Activated CD4-positive, alpha-beta T cell treated with anti-CD3 and anti-CD28 coated beads, Interleukin-2, Interleukin-4, amounts not matched to agents 100 ng/mL and 50 ng/mL, durations not matched to agents 16 hours and 8 hours (primary cell): ENCODE measurements at regions not wholly inside any gene's neighbourhood (a gene's known extent, or its start where the extent isn't known, plus 50 kb on each side); places are given as distances from the start of the nearest gene placed in this dataset.
"Not testable (repeated sequence)": the region's sequence is repeated elsewhere in the genome, so short reads cannot be mapped to it uniquely, and the experiment has no call there.

Experiments used
- DNase-seq: peaks from one replicate; pipeline ENCODE4 v3.0.0-alpha.2; 2020; ENCODE audit warnings: low spot score

- DNase-seq: no peak
Observed at GRCh38 chrX:125089761-125090445, 229.8 kb upstream of the TEX13C start.

- DNase-seq: no peak
Observed at GRCh38 chrX:125093852-125094251, 225.8 kb upstream of the TEX13C start.

GRCh38 chrX:125094901-125095300, 224.8 kb upstream of the TEX13C start:
- DNase-seq: no peak

- DNase-seq: no peak
Observed at GRCh38 chrX:125096469-125096868, 223.2 kb upstream of the TEX13C start.

GRCh38 chrX:125096870-125097269, 222.8 kb upstream of the TEX13C start:
- DNase-seq: no peak

GRCh38 chrX:125101971-125102755, 217.5 kb upstream of the TEX13C start:
- no peak for DNase-seq

GRCh38 chrX:125103693-125104092, 216.0 kb upstream of the TEX13C start:
- DNase-seq: no peak

- DNase-seq: no peak
Observed at GRCh38 chrX:125108921-125109320, 210.8 kb upstream of the TEX13C start.

- peak; percentile 1 for DNase-seq
Observed at GRCh38 chrX:125131164-125131563, 188.5 kb upstream of the TEX13C start.

- DNase-seq: peak; percentile 59
Observed at GRCh38 chrX:125132274-125132673, 187.4 kb upstream of the TEX13C start.

GRCh38 chrX:125137521-125137920, 182.2 kb upstream of the TEX13C start:
- DNase-seq: no peak

GRCh38 chrX:125150231-125150630, 169.4 kb upstream of the TEX13C start:
- no peak for DNase-seq

GRCh38 chrX:125151146-125151545, 168.5 kb upstream of the TEX13C start:
- DNase-seq: no peak

GRCh38 chrX:125152011-125152410, 167.7 kb upstream of the TEX13C start:
- DNase-seq: no peak

- no peak for DNase-seq
Observed at GRCh38 chrX:125153621-125154020, 166.1 kb upstream of the TEX13C start.

- not testable (repeated sequence) for DNase-seq
Observed at GRCh38 chrX:125154288-125155257, 165.1 kb upstream of the TEX13C start.

GRCh38 chrX:125155296-125156033, 164.2 kb upstream of the TEX13C start:
- DNase-seq: not testable (repeated sequence)

- no peak for DNase-seq
Observed at GRCh38 chrX:125170459-125170858, 149.2 kb upstream of the TEX13C start.

GRCh38 chrX:125172531-125172930, 147.1 kb upstream of the TEX13C start:
- DNase-seq: no peak

GRCh38 chrX:125175991-125176584, 143.6 kb upstream of the TEX13C start:
- no peak for DNase-seq

- DNase-seq: no peak
Observed at GRCh38 chrX:125193921-125194320, 125.8 kb upstream of the TEX13C start.
